SKM-1 treated with dmso at 0.1 percent for 144 hours (cell line): ENCODE measurements at regions not wholly inside any gene's neighbourhood (a gene's known extent, or its start where the extent isn't known, plus 50 kb on each side); places are given as distances from the start of the nearest gene placed in this dataset.

Source experiments
- DNase-seq: peaks from one replicate; lab custom pipeline; 2025; ENCODE audit not compliant: unreplicated experiment; lab: John Stamatoyannopoulos, UW

GRCh38 chr4:41426539-41426938 is 111.4 kb upstream of the LIMCH1 start:
- DNase-seq = no peak

- no peak for DNase-seq
Observed at GRCh38 chr4:41427306-41427882, 110.6 kb upstream of the LIMCH1 start.

- no peak for DNase-seq
Observed at GRCh38 chr4:41427931-41428600, 109.9 kb upstream of the LIMCH1 start.

- DNase-seq = no peak
Observed at GRCh38 chr4:41428601-41429279, 109.2 kb upstream of the LIMCH1 start.

GRCh38 chr4:41429280-41429669 is 108.7 kb upstream of the LIMCH1 start:
- no peak for DNase-seq

GRCh38 chr4:41430792-41431191 is 107.2 kb upstream of the LIMCH1 start:
- DNase-seq = no peak

- DNase-seq = no peak
Observed at GRCh38 chr4:41431276-41431675, 106.7 kb upstream of the LIMCH1 start.

GRCh38 chr4:41432219-41432618 is 105.7 kb upstream of the LIMCH1 start:
- DNase-seq = no peak

- DNase-seq = no peak
Observed at GRCh38 chr4:41432881-41433280, 105.1 kb upstream of the LIMCH1 start.

GRCh38 chr4:41433361-41433760 is 104.6 kb upstream of the LIMCH1 start:
- DNase-seq = no peak

- no peak for DNase-seq
Observed at GRCh38 chr4:41435510-41435909, 102.4 kb upstream of the LIMCH1 start.

- DNase-seq = no peak
Observed at GRCh38 chr4:41436419-41436818, 101.5 kb upstream of the LIMCH1 start.

GRCh38 chr4:41437111-41437536 is 100.8 kb upstream of the LIMCH1 start:
- DNase-seq = no peak

GRCh38 chr4:41438931-41439297 is 99.0 kb upstream of the LIMCH1 start:
- no peak for DNase-seq

- no peak for DNase-seq
Observed at GRCh38 chr4:41442810-41443209, 95.1 kb upstream of the LIMCH1 start.

GRCh38 chr4:41443340-41444079 is 94.4 kb upstream of the LIMCH1 start:
- no peak for DNase-seq

- DNase-seq = no peak
Observed at GRCh38 chr4:41446391-41446790, 91.6 kb upstream of the LIMCH1 start.

- no peak for DNase-seq
Observed at GRCh38 chr4:41446981-41447725, 90.8 kb upstream of the LIMCH1 start.

- DNase-seq = no peak
Observed at GRCh38 chr4:41448934-41449333, 89.0 kb upstream of the LIMCH1 start.

- DNase-seq = no peak
Observed at GRCh38 chr4:41451961-41452360, 86.0 kb upstream of the LIMCH1 start.
